GM19328 (cell line): ENCODE measurements at regions not wholly inside any gene's neighbourhood (a gene's known extent, or its start where the extent isn't known, plus 50 kb on each side); places are given as distances from the start of the nearest gene placed in this dataset.

Source experiments
- ATAC-seq: cut with Tn5 transposase; IDR thresholded peaks from one replicate; pipeline ENCODE4 v1.9.1; 2021; ENCODE audit warnings: mild to moderate bottlenecking, moderate library complexity; ENCODE audit not compliant: unreplicated experiment

- ATAC-seq, result no peak
Observed at GRCh38 chr5:136811551-136811950, 446.2 kb upstream of the TRPC7 start.

DNA sequence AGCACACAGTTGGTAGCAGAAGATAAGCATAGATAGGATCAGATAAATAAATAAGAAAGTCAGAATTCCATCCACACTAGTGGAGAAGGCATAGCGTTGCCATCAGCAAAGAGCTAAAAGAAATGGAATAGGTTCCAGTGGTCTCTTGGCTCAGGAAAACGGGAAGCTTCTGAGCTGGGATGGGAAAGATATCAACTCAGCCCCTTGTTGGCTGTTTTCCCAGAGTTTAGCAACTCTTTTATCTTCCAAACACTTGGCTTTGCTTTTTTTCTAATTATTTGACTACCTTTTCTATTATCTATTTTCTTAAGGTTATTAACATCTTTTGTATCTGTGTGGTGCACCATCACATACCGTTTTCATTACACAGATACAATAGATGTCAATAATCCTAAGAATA, 445.7 kb upstream of the TRPC7 start:
- ATAC-seq, result no peak

GRCh38 chr5:136810261-136810801, 445.0 kb upstream of the TRPC7 start:
- ATAC-seq, result no peak

GRCh38 chr5:136809382-136809781, 444.0 kb upstream of the TRPC7 start:
- no peak for ATAC-seq

GRCh38 chr5:136808756-136809155, 443.4 kb upstream of the TRPC7 start:
- no peak for ATAC-seq

DNA sequence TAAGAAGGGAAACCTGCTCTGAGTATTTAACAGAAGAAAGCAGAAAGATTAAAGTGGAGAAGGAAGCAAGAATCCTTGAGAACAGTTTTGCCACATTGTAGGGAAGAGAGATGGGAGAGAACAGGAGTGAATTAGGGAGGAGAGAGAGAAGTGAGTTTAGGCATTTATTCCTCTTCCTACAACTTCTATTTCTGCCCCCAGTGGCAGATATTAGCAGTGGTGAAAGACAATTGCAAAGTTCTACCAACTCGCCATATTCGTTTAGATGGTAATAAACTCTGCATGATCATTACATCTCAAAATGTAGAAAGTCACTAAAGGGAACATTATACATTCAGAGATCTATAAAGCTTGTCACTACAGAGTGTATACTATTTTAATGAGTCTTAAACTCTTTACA, 440.1 kb upstream of the TRPC7 start:
- ATAC-seq, result no peak

GRCh38 chr5:136802383-136802782, 437.0 kb upstream of the TRPC7 start:
- no peak for ATAC-seq

GRCh38 chr5:136799806-136800372, 434.5 kb upstream of the TRPC7 start:
- ATAC-seq, result no peak

DNA sequence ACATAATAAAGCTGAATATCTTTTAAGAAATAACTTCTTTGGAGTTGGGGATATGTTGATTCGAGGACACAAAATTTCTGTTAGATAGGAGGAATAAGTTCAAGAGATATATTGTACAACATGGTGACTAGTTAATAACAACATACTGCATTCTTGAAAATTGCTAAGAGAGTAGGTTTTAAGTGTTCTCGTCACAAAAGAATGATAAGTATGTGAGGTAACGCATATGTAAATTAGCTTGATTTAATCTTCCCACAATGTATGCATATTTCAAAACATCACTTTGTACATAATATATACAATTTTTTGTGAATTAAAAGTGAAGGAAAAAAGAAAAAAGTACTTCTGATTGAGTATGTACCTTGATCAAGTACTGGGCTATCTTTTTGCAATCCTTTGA, 428.0 kb upstream of the TRPC7 start:
- ATAC-seq, result no peak

DNA sequence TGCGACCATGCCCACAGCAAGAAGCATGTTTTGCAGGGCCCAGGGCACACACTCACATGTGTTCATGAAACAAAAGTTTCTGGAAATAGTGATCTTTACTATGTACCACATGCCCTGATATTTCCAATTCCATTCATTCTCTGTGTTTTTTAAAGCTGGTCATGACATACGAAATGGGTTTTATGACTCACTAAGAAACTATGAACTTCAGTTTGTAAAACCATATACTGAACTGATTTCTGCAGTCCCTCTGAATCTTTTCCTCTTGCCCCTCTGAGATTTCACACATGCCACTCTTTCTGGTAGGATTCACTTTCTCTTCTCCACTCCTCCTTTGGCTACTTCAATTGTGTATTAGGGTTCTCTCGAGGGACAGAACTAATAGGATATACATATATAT, 416.1 kb upstream of the TRPC7 start:
- ATAC-seq, result no peak

DNA sequence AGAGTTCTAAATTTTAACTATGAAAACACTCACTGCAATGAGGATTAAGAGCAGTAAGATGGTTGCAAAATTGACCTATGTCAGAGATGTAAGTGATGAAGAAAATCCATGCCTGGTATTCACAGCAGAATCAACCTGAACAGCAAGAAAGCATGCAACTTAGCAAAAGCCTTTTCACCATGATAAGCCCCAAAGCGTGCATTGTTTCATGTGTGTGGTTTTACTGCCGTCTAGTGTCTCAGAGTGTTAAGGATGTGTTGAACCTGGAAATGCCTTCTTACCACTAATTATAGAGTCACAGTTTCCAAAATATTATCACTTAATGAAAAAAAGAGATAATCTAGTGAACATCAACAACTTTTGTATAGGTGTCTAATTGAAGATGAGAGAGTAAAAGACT, 415.2 kb upstream of the TRPC7 start:
- ATAC-seq, result no peak

- no peak for ATAC-seq
Observed at GRCh38 chr5:136776022-136776927, 410.9 kb upstream of the TRPC7 start.

- ATAC-seq, result no peak
Observed at GRCh38 chr5:136772491-136772890, 407.1 kb upstream of the TRPC7 start.

GRCh38 chr5:136769900-136770684, 404.7 kb upstream of the TRPC7 start:
- no peak for ATAC-seq

DNA sequence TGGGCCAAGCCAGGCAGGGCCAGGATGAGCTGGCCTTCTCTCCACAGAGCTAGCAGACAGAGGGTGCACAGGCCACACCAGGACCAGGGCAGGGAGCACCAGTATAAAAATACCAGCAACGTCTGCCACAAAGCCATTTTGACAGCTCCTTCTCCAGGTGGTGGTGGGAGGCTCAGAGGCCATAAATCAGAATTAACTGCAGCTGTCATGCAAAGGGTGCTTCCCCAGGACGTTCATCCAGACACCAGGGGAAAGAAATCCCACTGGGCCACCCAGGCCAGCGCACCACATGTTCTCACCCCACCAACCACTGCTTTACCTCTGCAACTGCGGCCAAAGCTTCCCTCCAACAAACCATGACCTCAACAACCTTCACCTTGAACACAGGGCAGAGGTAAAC, 403.7 kb upstream of the TRPC7 start:
- ATAC-seq, result no peak

GRCh38 chr5:136768457-136768856, 403.1 kb upstream of the TRPC7 start:
- no peak for ATAC-seq

GRCh38 chr5:136766456-136766855, 401.1 kb upstream of the TRPC7 start:
- ATAC-seq, result no peak

- no peak for ATAC-seq
Observed at GRCh38 chr5:136764601-136765000, 399.3 kb upstream of the TRPC7 start.

- no peak for ATAC-seq
Observed at GRCh38 chr5:136763548-136763947, 398.2 kb upstream of the TRPC7 start.

DNA sequence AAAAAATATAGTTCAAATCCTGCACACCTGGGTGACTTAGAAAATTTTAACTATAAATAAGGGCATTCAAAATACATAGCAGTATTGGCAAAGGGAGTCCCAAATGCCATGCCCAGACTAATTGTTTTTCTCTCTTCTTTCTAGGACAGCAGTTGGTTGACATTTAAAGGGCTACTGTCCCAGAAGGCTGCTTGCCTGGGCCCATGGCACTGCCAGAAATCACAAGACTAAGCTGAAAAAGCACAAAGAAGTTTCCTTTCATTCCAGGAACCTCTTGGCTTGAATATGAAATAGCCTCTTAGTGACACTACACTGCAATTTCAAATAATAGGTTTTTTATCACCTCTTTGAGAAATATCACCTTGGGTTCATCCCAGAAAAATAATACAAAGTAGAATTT, 388.9 kb upstream of the TRPC7 start:
- no peak for ATAC-seq

DNA sequence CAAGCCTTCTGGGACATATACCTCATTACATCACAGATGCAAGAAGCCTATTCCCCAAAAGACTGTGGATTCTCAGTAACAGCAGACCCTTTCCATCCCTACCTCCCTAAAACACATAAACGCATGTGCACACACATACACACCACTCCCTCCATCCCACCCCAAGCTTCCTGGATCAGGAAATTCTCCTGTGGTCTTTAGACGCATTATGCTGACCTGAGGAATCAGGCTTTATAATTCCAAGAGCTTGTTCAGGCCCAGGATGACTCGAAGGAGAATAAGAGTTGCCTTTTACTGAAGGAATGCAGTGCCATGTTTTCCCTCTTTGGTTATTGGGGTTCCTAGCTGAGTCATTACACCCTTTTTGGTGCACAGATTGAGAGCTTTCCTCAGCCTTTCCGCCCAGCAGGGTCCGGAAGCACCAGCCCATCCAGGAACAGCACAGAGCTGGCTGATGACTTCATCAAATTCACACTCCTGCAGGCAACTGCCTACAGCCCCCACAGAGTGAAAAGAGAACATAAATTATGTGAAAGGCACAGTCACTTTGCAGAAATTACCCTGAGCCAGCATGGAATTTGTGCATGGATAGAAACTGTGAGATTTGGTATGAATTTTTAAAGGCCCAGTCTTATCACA, 385.0 kb upstream of the TRPC7 start:
- ATAC-seq, result no peak
